ENCODE measurements at regions not wholly inside any gene's neighbourhood (a gene's known extent, or its start where the extent isn't known, plus 50 kb on each side); places are given as distances from the start of the nearest gene placed in this dataset.
"Not testable (repeated sequence)": the region's sequence is repeated elsewhere in the genome, so short reads cannot be mapped to it uniquely, and the experiment has no call there.

DNA sequence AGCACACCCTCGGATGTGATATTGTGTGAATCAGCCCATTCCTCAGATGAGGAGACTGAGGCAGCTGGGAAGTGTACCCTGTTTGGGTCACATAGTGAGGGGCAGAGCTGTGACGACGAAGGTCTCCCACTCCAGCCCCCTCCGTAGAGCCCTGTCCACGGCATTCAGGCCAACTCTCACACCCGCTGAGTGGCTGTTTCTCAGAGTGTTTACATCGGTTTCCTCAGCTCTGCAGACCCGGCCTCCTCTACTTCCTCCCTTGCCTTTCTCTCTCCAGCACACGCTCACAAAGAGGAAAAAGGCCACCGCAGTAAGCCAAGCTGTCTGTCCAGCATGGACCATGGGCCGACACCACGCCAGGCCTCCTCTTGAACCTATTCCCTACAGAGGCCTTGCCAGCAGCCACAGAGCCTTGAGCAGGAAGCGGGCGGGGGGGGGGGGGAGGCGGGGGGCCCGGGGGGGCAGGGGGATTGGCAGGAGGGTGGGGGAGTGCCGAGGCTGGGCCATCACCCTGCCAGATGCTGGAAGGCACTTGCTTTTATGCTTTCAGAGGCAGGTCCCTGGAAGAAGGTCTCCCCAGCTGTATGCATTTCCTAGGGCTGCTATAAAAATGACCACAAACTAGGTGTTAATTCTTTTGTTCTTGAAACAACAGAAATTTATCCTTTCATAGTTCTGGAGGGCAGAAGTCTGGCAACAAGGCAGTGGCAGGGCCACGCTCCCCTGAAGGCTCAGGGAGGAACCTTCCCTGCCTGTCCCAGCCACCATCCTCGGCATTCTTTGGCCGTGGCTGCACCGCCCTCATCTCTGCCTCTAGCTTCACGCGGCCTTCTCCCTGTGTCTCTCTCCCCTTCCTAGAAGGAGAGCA, 178.4 kb downstream of the PSMG1 start:
- no peak for DNase-seq (ENCODE audit: low read depth, low spot score)

- no peak for DNase-seq (ENCODE audit: low read depth, low spot score)
These were observed 179.1 kb downstream of the PSMG1 start for GRCh38 chr21:39003982-39004633.

DNA sequence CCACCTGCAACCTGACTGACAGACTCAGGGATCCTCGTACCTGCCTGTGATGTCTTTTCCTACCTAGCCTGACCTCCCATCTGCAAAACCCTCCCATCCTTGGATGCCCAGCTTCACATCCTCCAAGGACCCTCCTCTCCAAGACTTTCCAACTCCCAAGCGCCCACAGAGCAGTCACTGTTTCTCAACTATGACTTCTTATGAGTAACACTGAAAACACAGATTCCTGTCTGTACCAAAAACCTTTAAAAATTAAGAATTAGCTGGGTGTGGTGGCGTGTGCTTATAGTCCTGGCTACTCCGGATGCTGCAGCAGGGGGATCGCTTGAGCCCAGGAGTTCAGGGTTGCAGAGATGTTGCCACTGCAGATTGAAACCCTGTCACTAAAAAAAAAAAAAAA, 181.9 kb downstream of the PSMG1 start:
- no peak for DNase-seq (ENCODE audit: low read depth, low spot score)

DNA sequence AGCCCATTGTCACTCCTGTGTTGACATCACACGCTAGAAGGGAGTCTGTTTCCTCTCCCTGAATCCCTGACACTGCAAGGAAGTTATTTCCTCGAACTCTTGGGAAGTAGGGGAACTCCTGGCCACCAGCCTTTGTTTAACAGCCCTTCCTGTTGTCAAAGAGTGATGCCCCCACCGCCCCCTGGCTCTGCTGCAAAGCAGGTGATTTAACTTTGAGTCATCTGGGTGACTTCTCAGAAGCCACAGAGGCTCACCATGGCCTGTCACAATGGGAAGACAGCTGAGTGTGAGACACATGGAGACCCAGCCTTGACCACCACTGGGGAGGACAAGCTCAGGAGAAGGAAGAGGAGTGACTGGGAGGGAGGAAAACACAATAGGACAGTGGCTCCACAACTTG, 182.8 kb downstream of the PSMG1 start:
- DNase-seq (ENCODE audit: low read depth, low spot score), result no peak

DNA sequence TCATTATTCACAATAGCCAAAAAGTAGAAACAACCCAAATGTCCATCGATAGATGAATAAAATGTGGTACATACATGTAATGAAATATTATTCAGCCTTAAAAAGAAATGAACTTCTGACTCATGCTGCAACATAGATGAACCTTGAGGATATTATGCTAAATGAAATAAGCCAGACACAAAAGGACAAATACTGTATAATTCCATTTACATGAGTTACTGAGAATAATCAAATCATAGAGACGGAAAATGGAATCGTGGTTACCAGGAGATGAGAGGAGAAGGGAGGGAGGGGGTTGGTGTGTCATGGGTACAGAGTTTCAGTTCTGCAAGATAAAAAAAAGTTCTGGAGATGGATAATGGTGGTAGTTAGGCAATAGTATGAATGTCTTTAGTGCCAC, 184.1 kb downstream of the PSMG1 start:
- no peak for DNase-seq (ENCODE audit: low read depth, low spot score)

- not testable (repeated sequence) for DNase-seq (ENCODE audit: low read depth, low spot score)
These were observed 185.0 kb downstream of the PSMG1 start for GRCh38 chr21:38998281-38998680.

GRCh38 chr21:38997843-38998175, 185.4 kb downstream of the PSMG1 start:
- not testable (repeated sequence) for DNase-seq (ENCODE audit: low read depth, low spot score)

- DNase-seq (ENCODE audit: low read depth, low spot score), result no peak
These were observed 186.0 kb downstream of the PSMG1 start for GRCh38 chr21:38997051-38997842.

DNA sequence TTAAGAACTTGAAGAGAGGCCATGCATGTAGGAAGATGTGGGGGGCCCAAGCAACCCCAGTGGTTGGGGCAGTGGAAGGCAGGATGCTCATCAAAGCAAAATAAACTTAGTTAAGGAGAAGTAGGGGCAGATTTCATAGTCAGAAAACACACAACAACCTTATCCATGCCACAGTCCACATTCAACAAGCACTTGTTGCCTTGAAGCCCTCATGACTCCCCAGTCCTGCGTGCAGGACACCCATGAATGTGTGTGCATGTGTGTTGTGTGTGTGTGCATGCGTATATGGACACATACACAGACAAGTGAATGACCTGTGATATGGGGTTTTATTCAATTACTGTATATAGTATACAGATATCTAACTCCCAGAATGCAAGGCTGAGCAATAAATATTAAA, 186.9 kb downstream of the PSMG1 start:
- DNase-seq (ENCODE audit: low read depth, low spot score), result no peak

DNA sequence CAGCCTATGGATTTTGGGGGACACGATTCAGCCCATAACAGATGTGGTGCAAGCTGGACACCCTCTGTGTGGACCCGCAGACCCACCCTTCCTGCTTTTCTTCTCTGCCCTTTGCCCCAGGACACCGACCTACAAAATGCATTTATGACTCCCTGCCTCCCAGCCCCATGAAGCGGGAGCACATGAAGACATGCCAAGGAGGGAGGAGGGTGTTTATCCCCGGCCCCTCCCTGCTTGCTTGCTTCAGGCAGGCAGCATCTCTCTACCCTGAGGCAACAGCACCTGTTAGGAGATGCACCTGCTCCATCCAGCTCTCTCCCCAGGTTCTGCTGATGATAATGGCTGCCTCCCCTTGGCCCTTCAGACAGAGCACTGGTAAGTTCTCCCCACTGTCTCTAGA, 187.5 kb downstream of the PSMG1 start:
- no peak for DNase-seq (ENCODE audit: low read depth, low spot score)

- no peak for DNase-seq (ENCODE audit: low read depth, low spot score)
These were observed 188.1 kb downstream of the PSMG1 start for GRCh38 chr21:38995071-38995669.

GRCh38 chr21:38994042-38994441, 188.3 kb downstream of the ETS2 start:
- no peak for DNase-seq (ENCODE audit: low read depth, low spot score)

DNA sequence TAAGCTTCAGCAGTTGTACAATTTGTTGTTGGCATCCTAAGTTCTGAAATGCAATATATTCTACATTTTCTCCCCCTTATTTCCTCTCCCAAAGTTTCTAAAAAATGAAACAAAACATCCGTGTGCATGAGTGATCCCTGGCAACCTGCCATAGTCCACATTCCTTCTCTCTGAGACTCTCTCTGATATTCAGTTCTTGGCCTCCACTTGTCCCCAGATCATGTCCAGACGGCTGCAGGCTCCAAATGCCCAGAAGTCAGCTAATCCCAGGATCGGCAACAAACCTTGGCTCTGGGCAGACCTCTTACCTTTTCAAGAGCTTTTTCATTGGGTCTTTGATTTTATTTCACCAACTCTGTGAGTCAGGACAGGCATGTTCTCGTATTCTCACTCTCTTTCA, 187.8 kb downstream of the ETS2 start:
- DNase-seq (ENCODE audit: low read depth, low spot score), result no peak

DNA sequence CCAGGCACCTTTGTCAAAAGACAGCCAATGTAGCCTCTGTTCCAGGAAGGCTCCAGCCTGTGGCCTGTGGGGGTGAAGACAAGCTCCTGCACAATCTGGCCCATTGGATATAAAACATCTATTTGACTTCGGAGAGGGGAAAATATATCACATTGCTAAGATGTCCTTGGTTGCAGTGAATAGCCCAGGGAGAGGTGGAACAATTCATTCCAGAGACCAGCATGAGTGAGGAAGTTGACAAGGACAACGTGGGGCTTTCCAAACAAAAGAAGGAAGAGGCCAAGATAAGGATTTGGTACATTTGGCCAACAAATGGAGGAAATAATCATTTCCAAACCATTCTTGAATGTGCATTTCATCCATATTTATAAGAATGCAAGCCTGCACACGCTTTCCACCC, 187.0 kb downstream of the ETS2 start:
- DNase-seq (ENCODE audit: low read depth, low spot score), result no peak

DNA sequence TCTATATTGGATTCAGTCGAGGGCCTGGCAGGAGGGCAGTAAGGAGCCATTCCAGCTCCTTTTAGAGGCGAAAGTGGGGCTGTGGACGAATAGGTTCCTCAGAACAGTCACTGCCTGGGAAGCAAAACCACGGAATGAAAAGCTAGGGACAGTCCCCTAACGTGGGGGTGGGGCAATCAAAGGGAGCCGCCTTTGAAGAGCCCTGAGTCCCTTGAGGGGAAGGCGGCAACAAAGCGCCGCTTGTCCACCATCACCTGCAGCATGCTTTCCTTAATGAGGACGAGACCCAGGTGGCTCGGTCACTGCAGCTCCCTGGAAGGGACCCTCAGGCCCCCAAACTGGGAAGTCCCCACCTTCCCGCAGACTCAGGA, 184.7 kb downstream of the ETS2 start:
- no peak for DNase-seq (ENCODE audit: low read depth, low spot score)

DNA sequence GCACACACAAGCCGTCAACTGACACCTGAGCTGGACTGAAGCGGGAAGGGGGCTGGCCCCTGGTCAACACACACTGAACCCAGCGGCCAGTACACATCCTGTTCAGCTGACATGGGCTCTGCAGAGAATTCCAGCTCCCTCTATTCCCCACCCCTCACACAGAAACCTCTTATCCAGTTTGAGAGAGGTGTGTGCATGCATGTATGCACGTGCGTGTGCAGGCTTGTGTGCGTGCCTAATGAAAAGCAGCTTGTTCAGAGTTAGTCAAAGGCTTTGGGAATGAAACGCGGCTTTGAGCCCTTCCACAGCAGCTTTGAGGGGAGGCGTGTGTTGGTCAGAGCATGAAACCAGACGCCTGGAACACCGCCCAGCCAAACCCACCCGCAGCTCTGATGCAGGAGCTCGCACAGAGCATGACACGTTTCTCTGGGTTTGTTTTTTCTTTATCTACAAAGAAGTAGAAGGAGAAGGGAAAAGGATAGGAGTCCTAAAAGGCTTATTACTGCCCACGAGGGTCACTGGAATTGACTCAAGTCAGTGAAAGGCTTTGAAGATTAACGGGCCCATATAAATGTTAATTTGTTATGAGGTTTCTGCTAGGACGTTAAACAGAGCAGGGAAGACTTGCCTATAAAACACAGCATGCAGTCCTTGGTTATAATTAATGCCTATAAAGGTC, 184.2 kb downstream of the ETS2 start:
- DNase-seq (ENCODE audit: low read depth, low spot score), result no peak

DNA sequence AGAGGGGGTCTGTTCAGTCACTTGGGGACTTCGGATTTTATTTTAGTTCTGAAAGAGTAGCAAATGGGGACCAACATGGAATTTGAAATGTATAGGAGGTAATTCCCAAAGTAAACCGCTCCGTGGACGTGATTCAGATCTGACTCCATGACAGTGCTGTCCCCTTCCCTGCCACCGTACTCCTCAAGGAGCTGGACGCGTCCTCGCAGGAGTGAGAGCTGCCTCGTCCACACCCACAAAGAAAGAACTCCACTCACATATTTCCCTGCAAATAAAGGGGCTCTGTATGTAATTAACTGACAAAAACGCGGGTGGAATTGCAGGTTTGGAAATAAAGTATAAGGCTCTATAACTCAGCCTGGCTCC, 183.6 kb downstream of the ETS2 start:
- no peak for DNase-seq (ENCODE audit: low read depth, low spot score)

DNA sequence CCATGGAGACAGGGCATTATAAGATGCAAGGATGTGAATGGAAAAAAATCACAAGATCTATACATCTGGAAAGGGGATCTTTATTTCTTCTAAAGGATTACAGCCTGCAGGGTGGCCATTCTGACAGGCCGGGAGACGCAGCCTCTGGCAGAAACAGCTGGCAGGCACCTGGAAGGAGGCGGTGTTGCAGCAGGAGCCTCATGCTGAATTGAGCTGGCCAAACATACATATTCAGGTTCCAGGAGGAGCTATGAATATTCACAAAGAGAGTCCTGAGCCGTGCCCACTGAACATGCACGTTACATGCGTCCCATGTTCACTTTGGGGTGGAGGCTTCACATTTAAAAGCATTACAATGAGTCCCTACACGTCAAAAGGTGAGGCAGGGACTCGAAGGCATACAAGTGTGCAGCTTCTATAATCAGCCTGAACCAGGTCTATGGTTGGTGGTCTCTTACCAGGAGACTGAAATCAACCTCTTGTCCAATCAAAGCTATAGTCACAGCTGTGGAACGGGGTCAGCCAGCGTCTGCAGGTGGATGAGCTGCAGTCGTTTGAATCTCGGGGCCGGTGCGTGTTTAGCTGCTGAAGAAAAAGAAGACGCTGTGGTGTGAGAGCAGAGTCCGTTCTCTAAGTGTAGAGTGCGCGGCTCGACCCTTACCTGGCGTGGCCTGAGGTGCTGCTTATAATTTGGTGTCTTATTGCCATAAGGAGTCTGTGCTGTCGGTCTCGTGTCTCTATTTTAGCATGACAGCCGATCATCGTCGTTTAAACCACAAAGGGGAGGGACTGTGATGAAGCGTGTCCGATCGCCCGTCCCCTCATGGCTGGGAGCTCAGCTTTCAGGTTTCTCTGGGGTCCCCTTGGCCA, 183.0 kb downstream of the ETS2 start:
- no peak for DNase-seq (ENCODE audit: low read depth, low spot score)

- DNase-seq (ENCODE audit: low read depth, low spot score), result no peak
These were observed 182.1 kb downstream of the ETS2 start for GRCh38 chr21:38987633-38988508.

All from activated naive CD8-positive, alpha-beta T cell treated with anti-CD3 and anti-CD28 coated beads, Interleukin-2, amount 50 U/mL, for 16 hours (primary cell).